ENCODE measurements at regions not wholly inside any gene's neighbourhood (a gene's known extent, or its start where the extent isn't known, plus 50 kb on each side); places are given as distances from the start of the nearest gene placed in this dataset.

DNA sequence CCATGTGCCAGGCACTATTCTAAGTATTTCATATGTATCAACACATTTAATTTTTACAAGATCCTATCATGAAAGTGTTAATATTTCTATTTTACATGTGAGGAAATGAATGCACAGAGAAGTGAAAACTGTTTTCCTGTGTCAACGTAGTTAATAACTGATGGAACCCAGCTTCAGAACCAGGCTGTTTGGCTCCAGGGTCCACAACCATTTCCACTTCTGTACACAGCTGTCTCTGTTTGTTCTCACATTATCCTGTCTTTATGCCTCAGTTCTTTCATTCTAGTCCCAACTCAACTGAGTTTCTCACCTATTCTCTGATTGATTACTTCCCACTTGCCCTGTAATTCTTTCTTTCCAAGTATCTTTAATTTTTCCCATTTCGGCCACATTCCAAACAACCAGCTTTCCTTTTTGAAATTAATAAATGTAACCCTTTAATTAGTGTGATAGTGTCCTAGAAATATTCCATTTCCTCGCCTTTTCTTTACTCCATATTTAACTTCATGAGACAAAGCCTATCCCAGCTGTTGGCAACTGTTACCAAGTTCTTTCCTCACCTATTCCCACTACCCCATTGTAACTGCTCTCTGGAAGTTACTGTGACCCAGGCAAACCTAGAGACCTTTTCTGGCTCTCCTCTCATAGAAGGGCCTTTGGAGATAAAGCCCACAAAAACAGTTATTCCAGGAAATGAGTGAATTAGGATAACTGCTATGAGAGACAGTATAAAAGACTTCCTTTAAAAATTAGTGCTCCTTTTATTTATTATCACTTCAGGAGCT is 218.7 kb downstream of the RASSF9 start:
- Mint-ChIP-seq H3K27ac (ENCODE audit: unreplicated experiment) (no peak overlapping the region), H3K36me3 (ENCODE audit: low read depth) (peaks cover 2% of the 10 kb centered on the region)

DNA sequence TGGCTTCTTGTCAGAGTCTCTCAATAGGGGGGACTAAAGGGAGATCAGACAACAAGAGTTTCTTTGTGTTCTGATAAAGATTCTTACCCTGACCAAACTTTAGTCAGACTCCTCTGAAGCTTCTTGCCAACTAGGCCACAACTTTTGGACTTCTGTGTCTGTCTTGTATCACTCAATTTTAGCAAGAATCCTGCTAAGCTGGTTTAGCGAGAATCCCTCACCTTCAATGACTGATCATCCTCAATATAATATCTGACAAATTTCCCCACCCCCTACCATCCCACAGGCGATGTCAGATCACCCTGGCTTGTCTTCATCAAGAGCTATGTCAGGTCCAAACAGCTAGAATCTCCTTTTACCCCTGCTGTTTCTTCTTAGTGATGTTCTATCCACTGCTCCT is 215.2 kb downstream of the RASSF9 start:
- no peak for TF ChIP-seq CTCF (IDR thresholded peaks at IDR 0.05)
- H3K9me3 Mint-ChIP-seq (ENCODE audit: low read depth) = no peaks in the 10 kb centered on the region
- H3K36me3 Mint-ChIP-seq (ENCODE audit: low read depth) = no peaks in the 10 kb centered on the region
- no peak for DNase-seq (ENCODE audit: low spot score)
- H3K4me1 Mint-ChIP-seq (ENCODE audit: low read depth) = peaks cover 3% of the 10 kb centered on the region
- H3K27ac Mint-ChIP-seq (ENCODE audit: unreplicated experiment) = no peak overlapping the region
- H3K4me3 Mint-ChIP-seq (ENCODE audit: unreplicated experiment) = no peak overlapping the region
- peaks cover 7% of the 10 kb centered on the region for H3K27me3 Mint-ChIP-seq (ENCODE audit: low read depth)

More for the DNA sequence above, 218.7 kb downstream of the RASSF9 start:
- no peak for DNase-seq (ENCODE audit: low spot score)
- peaks cover 20% of the 10 kb centered on the region for H3K27me3 Mint-ChIP-seq (ENCODE audit: low read depth)
- no peaks in the 10 kb centered on the region for H3K4me1 Mint-ChIP-seq (ENCODE audit: low read depth)
- H3K9me3 Mint-ChIP-seq (ENCODE audit: low read depth) = no peaks in the 10 kb centered on the region
- TF ChIP-seq CTCF (IDR thresholded peaks at IDR 0.05) = no peak
- no peak overlapping the region for H3K4me3 Mint-ChIP-seq (ENCODE audit: unreplicated experiment)

- no peaks in the 10 kb centered on the region for H3K9me3 Mint-ChIP-seq (ENCODE audit: low read depth)
- H3K4me3 Mint-ChIP-seq (ENCODE audit: unreplicated experiment) = no peak overlapping the region
- DNase-seq (ENCODE audit: low spot score) = no peak
- H3K36me3 Mint-ChIP-seq (ENCODE audit: low read depth) = no peaks in the 10 kb centered on the region
- H3K27ac Mint-ChIP-seq (ENCODE audit: unreplicated experiment) = no peak overlapping the region
- H3K27me3 Mint-ChIP-seq (ENCODE audit: low read depth) = no peaks in the 10 kb centered on the region
- no peak for TF ChIP-seq CTCF (IDR thresholded peaks at IDR 0.05)
- peaks cover 13% of the 10 kb centered on the region for H3K4me1 Mint-ChIP-seq (ENCODE audit: low read depth)
These were observed 212.4 kb downstream of the RASSF9 start for GRCh38 chr12:85623763-85624162.

DNA sequence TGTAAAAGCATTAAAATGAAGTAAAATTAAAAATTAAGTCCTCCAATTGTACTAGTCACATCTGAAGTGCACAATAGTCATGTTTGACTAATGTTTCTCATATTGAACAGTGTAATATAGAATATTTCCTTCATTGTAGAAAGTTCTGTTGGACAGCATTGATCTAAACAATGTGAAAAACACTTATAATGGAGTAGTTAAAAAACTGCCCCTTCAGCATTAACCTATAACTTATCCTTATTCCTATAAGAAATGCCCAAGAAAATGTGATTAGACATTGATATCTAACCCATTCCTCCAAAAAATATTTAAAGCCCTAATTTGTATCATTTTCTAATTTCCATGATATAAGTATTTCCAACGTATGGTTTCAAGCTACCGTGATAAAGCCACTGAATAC is 210.7 kb downstream of the RASSF9 start:
- DNase-seq (ENCODE audit: low spot score) = no peak
- Mint-ChIP-seq H3K4me1 (ENCODE audit: low read depth) (peaks cover 13% of the 10 kb centered on the region), H3K9me3 (ENCODE audit: low read depth) (no peaks in the 10 kb centered on the region), H3K4me3 (ENCODE audit: unreplicated experiment) (no peak overlapping the region), H3K27me3 (ENCODE audit: low read depth) (no peaks in the 10 kb centered on the region), H3K36me3 (ENCODE audit: low read depth) (no peaks in the 10 kb centered on the region), H3K27ac (ENCODE audit: unreplicated experiment) (no peak overlapping the region)
- TF ChIP-seq CTCF (IDR thresholded peaks at IDR 0.05) = no peak

DNA sequence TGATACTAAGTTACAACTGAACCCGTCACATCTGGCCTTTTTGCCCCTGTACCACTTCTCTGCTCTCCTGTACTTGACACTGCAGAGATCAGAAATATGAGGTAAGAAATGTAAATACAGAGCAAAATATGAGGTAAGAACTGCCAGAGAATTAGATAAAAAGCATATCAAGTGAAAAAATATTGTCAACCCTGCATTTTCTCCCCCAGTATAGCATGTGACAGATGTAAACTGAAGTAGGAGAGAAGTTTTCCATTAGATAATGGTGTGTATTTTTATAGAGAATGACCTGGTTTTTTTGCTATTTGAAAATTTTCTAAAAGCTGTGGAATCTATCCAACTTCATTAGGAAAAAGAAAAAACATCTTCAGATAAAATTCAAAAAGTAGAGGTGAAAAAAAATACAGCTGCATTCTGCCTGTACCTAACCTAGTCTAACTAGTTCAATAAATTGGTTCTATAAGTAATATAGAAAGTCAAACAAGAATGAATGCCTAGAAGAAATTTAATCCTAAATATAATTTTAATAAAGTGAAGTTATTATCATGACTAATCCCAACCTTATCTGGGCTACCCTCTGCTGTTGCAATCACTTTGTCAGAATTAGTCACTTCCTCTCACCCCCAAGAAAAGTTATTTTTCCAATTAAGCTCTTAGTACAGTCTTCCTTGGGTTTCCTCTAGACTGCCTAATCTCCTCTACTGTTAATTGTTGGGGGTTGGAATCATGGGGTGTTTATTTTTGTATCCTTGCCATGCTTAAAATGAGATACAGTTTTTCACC is 210.0 kb downstream of the RASSF9 start:
- no peak for TF ChIP-seq CTCF (IDR thresholded peaks at IDR 0.05)
- no peaks in the 10 kb centered on the region for H3K9me3 Mint-ChIP-seq (ENCODE audit: low read depth)
- H3K36me3 Mint-ChIP-seq (ENCODE audit: low read depth) = no peaks in the 10 kb centered on the region
- no peaks in the 10 kb centered on the region for H3K27me3 Mint-ChIP-seq (ENCODE audit: low read depth)
- no peak for DNase-seq (ENCODE audit: low spot score)
- H3K4me3 Mint-ChIP-seq (ENCODE audit: unreplicated experiment) = no peak overlapping the region
- no peak overlapping the region for H3K27ac Mint-ChIP-seq (ENCODE audit: unreplicated experiment)
- peaks cover 13% of the 10 kb centered on the region for H3K4me1 Mint-ChIP-seq (ENCODE audit: low read depth)

All from chondrocyte (in vitro differentiated cells).